ENCODE measurements at regions not wholly inside any gene's neighbourhood (a gene's known extent, or its start where the extent isn't known, plus 50 kb on each side); places are given as distances from the start of the nearest gene placed in this dataset.

- Histone ChIP-seq H3K27me3 (ENCODE audit: control insufficient read depth, insufficient read depth, low read length) (peaks cover 30% of the 10 kb centered on the region), H3K27ac (ENCODE audit: insufficient read depth, low read length) (no peak overlapping the region), H2AK5ac (ENCODE audit: low read depth, low read length) (no peak overlapping the region), H2BK5ac (ENCODE audit: low read depth, low read length, poor library complexity, severe bottlenecking) (no peak overlapping the region), H3K56ac (ENCODE audit: extremely low read depth, insufficient read depth, low read length) (no peak overlapping the region), H3K36me3 (ENCODE audit: control insufficient read depth, insufficient read depth, low read length) (no peaks in the 10 kb centered on the region), H3K4me1 (ENCODE audit: control insufficient read depth, insufficient read depth, low read length) (peaks cover 10% of the 10 kb centered on the region; the same call in 1 of the 2 replicates), H3K23ac (ENCODE audit: low read depth, low read length) (no peak overlapping the region), H3K14ac (replicated peaks; ENCODE audit: low read depth, low read length) (no peak overlapping the region), H3K4me2 (ENCODE audit: low read depth, low read length) (no peak overlapping the region), H3K4ac (ENCODE audit: low read depth, low read length) (no peak overlapping the region), H4K91ac (ENCODE audit: insufficient read depth, low read depth, low read length) (no peak overlapping the region), H3K9me3 (ENCODE audit: control insufficient read depth, insufficient read depth, low read length) (peaks cover 8% of the 10 kb centered on the region), H4K5ac (ENCODE audit: low read depth, low read length) (no peak overlapping the region), H4K20me1 (ENCODE audit: insufficient read depth, low read length) (no peaks in the 10 kb centered on the region), H3K18ac (ENCODE audit: low read depth, low read length) (no peak overlapping the region), H2BK20ac (ENCODE audit: low read depth, low read length) (no peak overlapping the region), H4K8ac (ENCODE audit: low read depth in 2 of 2, low read length in 2 of 2) (no peak overlapping the region), H2BK15ac (ENCODE audit: low read depth, low read length) (no peak overlapping the region), H2AFZ (replicated peaks; ENCODE audit: low read length, poor library complexity) (no peak overlapping the region), H3K9ac (ENCODE audit: low read depth, low read length) (no peak overlapping the region), H3K4me3 (ENCODE audit: insufficient read depth, low read depth, low read length) (no peak overlapping the region), H3K79me1 (ENCODE audit: low read depth in 1 of 2, low read length in 2 of 2) (no peaks in the 10 kb centered on the region), H3K9me1 (ENCODE audit: insufficient read depth, low read length) (no peaks in the 10 kb centered on the region), H2BK120ac (ENCODE audit: low read depth, low read length) (no peak overlapping the region), H2AK9ac (replicated peaks; ENCODE audit: low read depth, low read length, poor library complexity) (no peak overlapping the region)
- ATAC-seq (ENCODE audit: low read depth), result no peak
- TF ChIP-seq NFE2L2 (IDR thresholded peaks at IDR 0.05; ENCODE audit: low read depth, low read length) (no peak), FOS (IDR thresholded peaks at IDR 0.05; ENCODE audit: low read depth, low read length) (no peak), ELK1 (IDR thresholded peaks at IDR 0.05; ENCODE audit: borderline replicate concordance, low read depth, low read length) (no peak)
- in situ Hi-C loops (cut with MboI; ENCODE audit: low sequenced_read_pairs), result no loop called here
- ChIA-PET CTCF (no interaction called here), POLR2A (ENCODE audit: unreplicated experiment) (no interaction called here)
- intact Hi-C loops (cut with micrococcal nuclease), result no loop called here
- WGBS, 2 experiments (ENCODE audit: extremely low coverage in 2 of 2, insufficient read length in 1 of 2), result 70% methylated on average over 13 of the region's 18 CpGs; no CpG with 5 or more reads in 1 of the 2 experiments
- DNase-seq, result no peak
- dilution Hi-C loops (cut with HindIII; ENCODE audit: low sequenced_read_pairs, unreplicated experiment), result no loop called here
- no TSS peak for BruUV-seq (replicated peaks)
Observed at GRCh38 chr3:14307656-14308302, 94.6 kb upstream of the SLC6A6 start.
